Activated naive CD4-positive, alpha-beta T cell treated with anti-CD3 and anti-CD28 coated beads, Interleukin-2, amount 50 U/mL, for 24 hours (primary cell): ENCODE measurements at regions not wholly inside any gene's neighbourhood (a gene's known extent, or its start where the extent isn't known, plus 50 kb on each side); places are given as distances from the start of the nearest gene placed in this dataset.

Experiments
- H3K27ac Mint-ChIP-seq: one replicate; pipeline ENCODE4 v1.8.0; 2021; ENCODE audit warnings: mild to moderate bottlenecking, mixed read lengths
- H3K27me3 Mint-ChIP-seq: one replicate; pipeline ENCODE4 v1.8.0; 2021; ENCODE audit warnings: mixed read lengths
- H3K36me3 Mint-ChIP-seq: one replicate; pipeline ENCODE4 v1.8.0; 2021; ENCODE audit warnings: mixed read lengths
- H3K4me1 Mint-ChIP-seq: one replicate; pipeline ENCODE4 v1.8.0; 2021; ENCODE audit warnings: mixed read lengths
- H3K4me3 Mint-ChIP-seq: one replicate; pipeline ENCODE4 v1.8.0; 2021; ENCODE audit warnings: mild to moderate bottlenecking, mixed read lengths
- H3K9me3 Mint-ChIP-seq: one replicate; pipeline ENCODE4 v1.8.0; 2021; ENCODE audit warnings: mixed read lengths

DNA sequence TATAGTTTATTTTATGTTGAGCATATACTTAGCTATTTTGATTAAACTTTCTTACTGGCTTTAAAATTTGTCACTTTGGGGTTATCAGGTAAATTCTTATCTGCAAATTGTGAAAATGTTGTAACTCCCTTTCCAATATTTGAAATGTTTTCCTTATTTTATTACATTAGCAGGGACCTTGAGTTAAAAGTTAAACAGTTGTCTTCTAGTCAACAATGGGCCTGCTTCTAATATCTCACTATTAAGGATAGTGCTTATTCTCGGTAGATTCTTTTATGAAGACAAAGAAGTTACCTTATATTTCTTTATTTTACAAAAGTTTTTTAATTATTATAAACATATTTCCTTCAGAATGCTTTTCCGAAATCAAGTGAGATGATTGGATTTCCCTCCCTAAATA is 53.7 kb upstream of the AHR start:
- Mint-ChIP-seq H3K9me3 (no peaks in the 10 kb centered on the region), H3K36me3 (no peaks in the 10 kb centered on the region), H3K27ac (no peak overlapping the region), H3K27me3 (no peaks in the 10 kb centered on the region), H3K4me1 (no peaks in the 10 kb centered on the region), H3K4me3 (no peak overlapping the region)

DNA sequence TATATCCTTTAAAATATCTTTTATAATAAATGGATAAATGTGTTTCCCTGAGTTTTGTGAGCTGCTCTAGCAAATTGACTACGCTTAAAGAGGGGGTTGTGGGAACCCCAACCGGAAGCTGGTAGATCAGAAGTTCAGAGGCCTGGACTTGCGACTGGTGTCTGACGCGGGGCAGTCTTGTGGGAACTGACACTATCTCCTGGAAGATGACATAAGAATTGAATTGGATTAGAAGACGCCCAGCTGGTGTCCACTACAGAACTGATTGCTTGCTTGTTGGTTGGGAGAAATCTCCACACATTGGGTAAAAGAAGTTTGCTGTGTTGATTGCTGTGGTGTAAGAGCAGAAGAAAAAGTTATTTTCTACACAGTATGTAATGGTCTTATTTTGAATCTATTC is 51.1 kb upstream of the AHR start:
- no peaks in the 10 kb centered on the region for H3K27me3 Mint-ChIP-seq
- H3K9me3 Mint-ChIP-seq: peaks cover 5% of the 10 kb centered on the region
- no peak overlapping the region for H3K27ac Mint-ChIP-seq
- H3K36me3 Mint-ChIP-seq: no peaks in the 10 kb centered on the region
- no peak overlapping the region for H3K4me3 Mint-ChIP-seq
- H3K4me1 Mint-ChIP-seq: peaks cover 7% of the 10 kb centered on the region

- Mint-ChIP-seq H3K9me3 (peaks cover 5% of the 10 kb centered on the region), H3K4me3 (no peak overlapping the region), H3K27me3 (no peaks in the 10 kb centered on the region), H3K27ac (no peak overlapping the region), H3K36me3 (peaks cover 1% of the 10 kb centered on the region), H3K4me1 (peaks cover 7% of the 10 kb centered on the region)
These were observed 49.9 kb upstream of the AHR start for GRCh38 chr7:17248527-17248926.
